Neural cell (in vitro differentiated cells): ENCODE measurements at regions not wholly inside any gene's neighbourhood (a gene's known extent, or its start where the extent isn't known, plus 50 kb on each side); places are given as distances from the start of the nearest gene placed in this dataset.

Experiments
- EP300 ChIP-seq: fragments of 450-650 bp; conservative IDR thresholded peaks from 2 replicates; pipeline ENCODE4 v1.6.1; 2014; ENCODE audit warnings: antibody characterized with exemption, mild to moderate bottlenecking, moderate library complexity; ENCODE audit not compliant: poor library complexity, severe bottlenecking
- EZH2 ChIP-seq: fragments of 200-600, 300-800 bp; shearing (Covaris generic), sonication (generic); IDR thresholded peaks from 2 replicates; pipeline ENCODE4 v1.6.1; 2014; ENCODE audit warnings: antibody characterized with exemption, low read length, borderline replicate concordance, mild to moderate bottlenecking; ENCODE audit not compliant: insufficient read depth, poor library complexity, severe bottlenecking
- RAD21 ChIP-seq: fragments of 450-650 bp; conservative IDR thresholded peaks from 2 replicates; pipeline ENCODE4 v1.6.1; 2014; ENCODE audit warnings: antibody characterized with exemption, mild to moderate bottlenecking, moderate library complexity
- TAF1 ChIP-seq: IDR thresholded peaks from 2 replicates; pipeline ENCODE4 v1.6.1; 2012; ENCODE audit warnings: low read depth
- TF ChIP-seq, protein P1 (sequence below): fragments of 450-650 bp; IDR thresholded peaks from 2 replicates; pipeline ENCODE4 v1.5.1; 2014; ENCODE audit warnings: antibody characterized with exemption, mild to moderate bottlenecking, moderate library complexity; ENCODE audit not compliant: poor library complexity, severe bottlenecking
- TF ChIP-seq, protein P2 (sequence below): IDR thresholded peaks from 2 replicates; pipeline ENCODE4 v1.6.1; 2012; ENCODE audit warnings: borderline replicate concordance

DNA sequence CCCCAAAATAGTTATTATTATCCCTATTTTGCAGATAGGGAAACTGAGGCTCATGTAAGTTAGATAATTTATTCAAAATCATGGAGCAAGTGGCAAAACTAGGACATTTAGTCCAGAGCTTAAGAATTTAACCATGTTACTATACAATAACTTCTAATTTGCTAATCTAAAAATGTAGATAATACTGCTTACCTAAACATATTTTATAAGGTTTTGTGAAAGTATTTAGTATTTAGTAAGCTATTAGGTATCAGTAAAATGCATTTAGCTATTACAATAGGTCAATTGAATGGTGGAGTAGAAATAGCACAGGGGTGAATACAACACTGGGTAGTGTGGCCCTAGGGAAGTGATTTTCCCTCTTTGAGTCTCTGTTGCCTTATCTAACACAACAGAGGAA, 648.3 kb downstream of the KIF4B start:
- TF ChIP-seq, protein P1, sequence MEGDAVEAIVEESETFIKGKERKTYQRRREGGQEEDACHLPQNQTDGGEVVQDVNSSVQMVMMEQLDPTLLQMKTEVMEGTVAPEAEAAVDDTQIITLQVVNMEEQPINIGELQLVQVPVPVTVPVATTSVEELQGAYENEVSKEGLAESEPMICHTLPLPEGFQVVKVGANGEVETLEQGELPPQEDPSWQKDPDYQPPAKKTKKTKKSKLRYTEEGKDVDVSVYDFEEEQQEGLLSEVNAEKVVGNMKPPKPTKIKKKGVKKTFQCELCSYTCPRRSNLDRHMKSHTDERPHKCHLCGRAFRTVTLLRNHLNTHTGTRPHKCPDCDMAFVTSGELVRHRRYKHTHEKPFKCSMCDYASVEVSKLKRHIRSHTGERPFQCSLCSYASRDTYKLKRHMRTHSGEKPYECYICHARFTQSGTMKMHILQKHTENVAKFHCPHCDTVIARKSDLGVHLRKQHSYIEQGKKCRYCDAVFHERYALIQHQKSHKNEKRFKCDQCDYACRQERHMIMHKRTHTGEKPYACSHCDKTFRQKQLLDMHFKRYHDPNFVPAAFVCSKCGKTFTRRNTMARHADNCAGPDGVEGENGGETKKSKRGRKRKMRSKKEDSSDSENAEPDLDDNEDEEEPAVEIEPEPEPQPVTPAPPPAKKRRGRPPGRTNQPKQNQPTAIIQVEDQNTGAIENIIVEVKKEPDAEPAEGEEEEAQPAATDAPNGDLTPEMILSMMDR: no peak
- TF ChIP-seq EP300: no peak
- no peak for TF ChIP-seq TAF1
- no peak for TF ChIP-seq RAD21
- TF ChIP-seq, protein P2, sequence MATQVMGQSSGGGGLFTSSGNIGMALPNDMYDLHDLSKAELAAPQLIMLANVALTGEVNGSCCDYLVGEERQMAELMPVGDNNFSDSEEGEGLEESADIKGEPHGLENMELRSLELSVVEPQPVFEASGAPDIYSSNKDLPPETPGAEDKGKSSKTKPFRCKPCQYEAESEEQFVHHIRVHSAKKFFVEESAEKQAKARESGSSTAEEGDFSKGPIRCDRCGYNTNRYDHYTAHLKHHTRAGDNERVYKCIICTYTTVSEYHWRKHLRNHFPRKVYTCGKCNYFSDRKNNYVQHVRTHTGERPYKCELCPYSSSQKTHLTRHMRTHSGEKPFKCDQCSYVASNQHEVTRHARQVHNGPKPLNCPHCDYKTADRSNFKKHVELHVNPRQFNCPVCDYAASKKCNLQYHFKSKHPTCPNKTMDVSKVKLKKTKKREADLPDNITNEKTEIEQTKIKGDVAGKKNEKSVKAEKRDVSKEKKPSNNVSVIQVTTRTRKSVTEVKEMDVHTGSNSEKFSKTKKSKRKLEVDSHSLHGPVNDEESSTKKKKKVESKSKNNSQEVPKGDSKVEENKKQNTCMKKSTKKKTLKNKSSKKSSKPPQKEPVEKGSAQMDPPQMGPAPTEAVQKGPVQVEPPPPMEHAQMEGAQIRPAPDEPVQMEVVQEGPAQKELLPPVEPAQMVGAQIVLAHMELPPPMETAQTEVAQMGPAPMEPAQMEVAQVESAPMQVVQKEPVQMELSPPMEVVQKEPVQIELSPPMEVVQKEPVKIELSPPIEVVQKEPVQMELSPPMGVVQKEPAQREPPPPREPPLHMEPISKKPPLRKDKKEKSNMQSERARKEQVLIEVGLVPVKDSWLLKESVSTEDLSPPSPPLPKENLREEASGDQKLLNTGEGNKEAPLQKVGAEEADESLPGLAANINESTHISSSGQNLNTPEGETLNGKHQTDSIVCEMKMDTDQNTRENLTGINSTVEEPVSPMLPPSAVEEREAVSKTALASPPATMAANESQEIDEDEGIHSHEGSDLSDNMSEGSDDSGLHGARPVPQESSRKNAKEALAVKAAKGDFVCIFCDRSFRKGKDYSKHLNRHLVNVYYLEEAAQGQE: no peak
- no peak for TF ChIP-seq EZH2
